Stomach (tissue), 4 donors: ENCODE measurements at regions not wholly inside any gene's neighbourhood (a gene's known extent, or its start where the extent isn't known, plus 50 kb on each side); places are given as distances from the start of the nearest gene placed in this dataset.

ENCODE experiments used
- EP300 ChIP-seq: sonication (generic); formaldehyde crosslinking; IDR thresholded peaks from one replicate; pipeline ENCODE4 v1.6.1; 2017; ENCODE audit warnings: antibody characterized with exemption
- POLR2AphosphoS5 ChIP-seq, 3 donors: sonication (generic); formaldehyde crosslinking; IDR thresholded peaks; one replicate each; pipeline ENCODE4 v1.6.1; 2016; ENCODE audit warnings: antibody characterized with exemption in 3 of 3
- TF ChIP-seq, protein P1 (sequence below), 7 experiments: fragments of 450-650 bp in 4 of 7; fragments of 200-600 bp in 3 of 7; sonication (generic) in 3 of 7; IDR thresholded peaks; one replicate each; pipeline ENCODE4 v1.5.1; 2016 to 2019; ENCODE audit warnings: antibody characterized with exemption in 7 of 7, control low read depth in 2 of 7, mild to moderate bottlenecking in 1 of 7

DNA sequence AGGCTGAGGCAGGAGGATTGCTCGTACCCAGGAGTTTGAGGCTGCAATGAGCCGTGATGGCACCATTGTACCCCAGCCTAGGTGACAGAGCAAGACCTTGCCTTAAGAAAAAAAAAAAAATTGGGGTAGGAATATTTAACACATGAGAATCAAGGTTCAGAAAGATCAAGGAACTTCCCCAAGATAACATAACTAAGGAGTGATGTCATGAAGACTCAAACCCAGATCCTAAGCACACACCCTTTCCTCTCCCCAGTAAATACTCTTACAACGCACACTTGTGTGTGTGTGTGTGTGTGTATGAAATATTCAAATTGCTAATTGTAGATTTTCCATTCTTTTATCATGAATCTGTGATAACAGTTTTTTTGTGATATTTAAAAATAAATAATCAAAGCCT is 90.6 kb upstream of the NUDT4 start:
- TF ChIP-seq, protein P1, sequence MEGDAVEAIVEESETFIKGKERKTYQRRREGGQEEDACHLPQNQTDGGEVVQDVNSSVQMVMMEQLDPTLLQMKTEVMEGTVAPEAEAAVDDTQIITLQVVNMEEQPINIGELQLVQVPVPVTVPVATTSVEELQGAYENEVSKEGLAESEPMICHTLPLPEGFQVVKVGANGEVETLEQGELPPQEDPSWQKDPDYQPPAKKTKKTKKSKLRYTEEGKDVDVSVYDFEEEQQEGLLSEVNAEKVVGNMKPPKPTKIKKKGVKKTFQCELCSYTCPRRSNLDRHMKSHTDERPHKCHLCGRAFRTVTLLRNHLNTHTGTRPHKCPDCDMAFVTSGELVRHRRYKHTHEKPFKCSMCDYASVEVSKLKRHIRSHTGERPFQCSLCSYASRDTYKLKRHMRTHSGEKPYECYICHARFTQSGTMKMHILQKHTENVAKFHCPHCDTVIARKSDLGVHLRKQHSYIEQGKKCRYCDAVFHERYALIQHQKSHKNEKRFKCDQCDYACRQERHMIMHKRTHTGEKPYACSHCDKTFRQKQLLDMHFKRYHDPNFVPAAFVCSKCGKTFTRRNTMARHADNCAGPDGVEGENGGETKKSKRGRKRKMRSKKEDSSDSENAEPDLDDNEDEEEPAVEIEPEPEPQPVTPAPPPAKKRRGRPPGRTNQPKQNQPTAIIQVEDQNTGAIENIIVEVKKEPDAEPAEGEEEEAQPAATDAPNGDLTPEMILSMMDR (IDR thresholded peaks at IDR 0.05), result no peak
- no peak for TF ChIP-seq EP300
- no peak for TF ChIP-seq POLR2AphosphoS5 (IDR thresholded peaks at IDR 0.05)
